ENCODE measurements at regions not wholly inside any gene's neighbourhood (a gene's known extent, or its start where the extent isn't known, plus 50 kb on each side); places are given as distances from the start of the nearest gene placed in this dataset.

DNA sequence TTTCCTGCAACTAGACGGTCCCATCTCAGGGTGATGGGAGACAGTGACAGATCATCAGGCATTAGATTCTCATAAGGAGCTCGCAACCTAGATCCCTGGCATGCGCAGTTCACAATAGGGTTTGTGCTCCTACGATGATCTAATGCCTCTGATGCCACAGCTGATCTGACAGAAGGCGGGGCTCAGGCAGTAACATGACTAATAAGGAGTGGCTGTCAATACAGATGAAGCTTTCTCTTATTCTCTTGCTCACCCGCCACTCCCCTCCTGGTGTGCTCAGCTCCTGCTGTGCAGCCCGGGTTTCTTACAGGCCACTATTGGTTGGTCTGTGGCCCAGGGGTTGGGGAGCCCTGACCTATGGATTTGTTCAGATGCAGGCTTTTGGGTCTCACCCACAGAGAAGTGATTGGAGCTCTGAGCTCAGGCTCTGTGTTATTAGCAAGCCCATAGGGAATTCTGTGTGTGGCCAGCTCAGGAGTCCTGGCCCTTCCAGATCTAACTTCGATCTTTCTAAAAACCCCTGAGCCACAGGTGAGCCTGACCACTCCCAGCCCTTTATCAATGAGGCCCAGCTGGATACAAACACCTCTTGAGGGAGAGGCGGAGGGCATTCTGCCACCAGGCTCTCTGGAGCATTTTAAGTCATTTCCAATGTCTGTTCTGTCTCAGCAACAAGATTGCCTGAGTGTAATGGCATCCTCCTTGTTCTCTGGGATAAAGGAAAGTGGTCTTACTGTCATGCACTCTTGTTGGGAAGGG lies 351.8 kb downstream of the BUD13 start:
- no peaks in the 10 kb centered on the region for H3K36me3 ChIP-seq (ENCODE audit: control insufficient read depth in 2 of 3, insufficient read depth in 3 of 3, low read length in 3 of 3)
- H3K9me3 ChIP-seq (ENCODE audit: control insufficient read depth in 2 of 3, insufficient read depth in 1 of 3, low read length in 3 of 3) = no peaks in the 10 kb centered on the region
- no peak overlapping the region for H3K4me3 ChIP-seq (ENCODE audit: low read length in 3 of 3)
- TF ChIP-seq, protein P1, sequence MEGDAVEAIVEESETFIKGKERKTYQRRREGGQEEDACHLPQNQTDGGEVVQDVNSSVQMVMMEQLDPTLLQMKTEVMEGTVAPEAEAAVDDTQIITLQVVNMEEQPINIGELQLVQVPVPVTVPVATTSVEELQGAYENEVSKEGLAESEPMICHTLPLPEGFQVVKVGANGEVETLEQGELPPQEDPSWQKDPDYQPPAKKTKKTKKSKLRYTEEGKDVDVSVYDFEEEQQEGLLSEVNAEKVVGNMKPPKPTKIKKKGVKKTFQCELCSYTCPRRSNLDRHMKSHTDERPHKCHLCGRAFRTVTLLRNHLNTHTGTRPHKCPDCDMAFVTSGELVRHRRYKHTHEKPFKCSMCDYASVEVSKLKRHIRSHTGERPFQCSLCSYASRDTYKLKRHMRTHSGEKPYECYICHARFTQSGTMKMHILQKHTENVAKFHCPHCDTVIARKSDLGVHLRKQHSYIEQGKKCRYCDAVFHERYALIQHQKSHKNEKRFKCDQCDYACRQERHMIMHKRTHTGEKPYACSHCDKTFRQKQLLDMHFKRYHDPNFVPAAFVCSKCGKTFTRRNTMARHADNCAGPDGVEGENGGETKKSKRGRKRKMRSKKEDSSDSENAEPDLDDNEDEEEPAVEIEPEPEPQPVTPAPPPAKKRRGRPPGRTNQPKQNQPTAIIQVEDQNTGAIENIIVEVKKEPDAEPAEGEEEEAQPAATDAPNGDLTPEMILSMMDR (IDR thresholded peaks at IDR 0.05; ENCODE audit: borderline replicate concordance, extremely low read depth, insufficient read depth) = no peak
- no peaks in the 10 kb centered on the region for H3K4me1 ChIP-seq (ENCODE audit: control insufficient read depth in 2 of 3, insufficient read depth in 2 of 3, low read depth in 1 of 3, low read length in 3 of 3)
- DNase-seq (no peak), FAIRE-seq (no peak)
- no peak overlapping the region for H3K27ac ChIP-seq (ENCODE audit: low read depth in 2 of 2, low read length in 2 of 2)
- no peaks in the 10 kb centered on the region for H3K27me3 ChIP-seq (ENCODE audit: control insufficient read depth, insufficient read depth, low read length)
- intact Hi-C loops (cut with DNase I) = no loop called here
- H3K9ac ChIP-seq (ENCODE audit: low read length in 3 of 3) = no peak overlapping the region

DNA sequence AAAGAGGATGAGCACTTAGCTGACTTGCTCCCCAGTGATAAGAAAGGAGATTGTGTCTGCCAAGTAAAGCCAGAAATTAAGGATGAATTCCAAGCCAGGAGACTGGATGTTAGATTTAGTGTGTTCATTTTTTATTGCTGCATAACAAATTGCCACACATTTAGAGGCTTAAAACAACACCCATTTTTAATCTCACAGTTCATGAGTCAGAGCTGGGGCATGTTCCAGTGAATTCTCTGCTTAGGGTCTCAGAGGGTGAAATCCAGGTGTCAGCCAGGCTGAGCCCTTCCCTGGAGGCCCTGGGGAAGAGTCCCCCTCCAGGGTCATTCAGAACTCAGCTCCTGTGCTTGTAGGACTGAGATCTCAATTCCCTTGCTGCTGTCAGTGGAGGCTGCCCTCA lies 352.8 kb downstream of the BUD13 start:
- Histone ChIP-seq H3K27ac (ENCODE audit: low read depth in 2 of 2, low read length in 2 of 2) (no peak overlapping the region), H3K27me3 (ENCODE audit: control insufficient read depth, insufficient read depth, low read length) (no peaks in the 10 kb centered on the region), H3K9ac (ENCODE audit: low read length in 3 of 3) (no peak overlapping the region), H3K4me3 (ENCODE audit: low read length in 3 of 3) (no peak overlapping the region), H3K9me3 (ENCODE audit: control insufficient read depth in 2 of 3, insufficient read depth in 1 of 3, low read length in 3 of 3) (no peaks in the 10 kb centered on the region), H3K36me3 (ENCODE audit: control insufficient read depth in 2 of 3, insufficient read depth in 3 of 3, low read length in 3 of 3) (no peaks in the 10 kb centered on the region), H3K4me1 (ENCODE audit: control insufficient read depth in 2 of 3, insufficient read depth in 2 of 3, low read depth in 1 of 3, low read length in 3 of 3) (no peaks in the 10 kb centered on the region)
- no peak for FAIRE-seq
- DNase-seq = no peak
- TF ChIP-seq, protein P1 (IDR thresholded peaks at IDR 0.05; ENCODE audit: borderline replicate concordance, extremely low read depth, insufficient read depth) = no peak
- intact Hi-C loops (cut with DNase I) = no loop called here

DNA sequence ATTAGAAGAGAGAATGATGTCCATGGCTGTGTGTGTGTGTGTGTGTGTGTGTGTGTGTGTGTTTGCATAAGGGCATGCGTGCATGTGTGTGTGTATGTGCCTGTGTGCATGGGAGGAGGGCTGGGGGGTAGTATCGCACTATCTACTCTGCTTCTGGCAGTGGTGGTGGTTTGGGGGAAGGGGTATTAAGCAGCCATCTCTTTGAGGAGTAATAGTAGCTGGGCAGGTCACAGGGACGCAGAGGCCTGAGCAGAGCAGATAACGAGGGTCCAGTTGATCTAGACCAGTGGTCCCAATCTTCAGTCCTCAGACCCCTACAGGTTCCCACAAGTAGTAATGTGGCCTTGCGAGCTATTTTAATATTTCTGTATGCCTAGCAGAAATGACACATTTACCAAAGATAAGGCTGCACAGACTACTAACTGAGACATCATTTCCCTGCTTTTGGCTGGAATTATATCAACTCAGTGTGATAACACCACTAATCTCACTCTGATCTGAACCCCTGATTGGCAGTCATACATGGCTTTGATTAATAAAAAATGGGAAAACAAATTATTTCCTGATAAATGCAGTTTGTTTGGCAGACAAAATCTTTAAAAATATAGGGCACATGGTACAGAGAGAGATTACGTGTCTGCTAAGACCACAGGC lies 354.3 kb downstream of the BUD13 start:
- no peak for FAIRE-seq
- DNase-seq = no peak
- no peak overlapping the region for H3K27ac ChIP-seq (ENCODE audit: low read depth in 2 of 2, low read length in 2 of 2)
- no peaks in the 10 kb centered on the region for H3K36me3 ChIP-seq (ENCODE audit: control insufficient read depth in 2 of 3, insufficient read depth in 3 of 3, low read length in 3 of 3)
- H3K27me3 ChIP-seq (ENCODE audit: control insufficient read depth, insufficient read depth, low read length) = no peaks in the 10 kb centered on the region
- no peak overlapping the region for H3K9ac ChIP-seq (ENCODE audit: low read length in 3 of 3)
- TF ChIP-seq, protein P1 (IDR thresholded peaks at IDR 0.05; ENCODE audit: borderline replicate concordance, extremely low read depth, insufficient read depth) = no peak
- no peak overlapping the region for H3K4me3 ChIP-seq (ENCODE audit: low read length in 3 of 3)
- no peaks in the 10 kb centered on the region for H3K9me3 ChIP-seq (ENCODE audit: control insufficient read depth in 2 of 3, insufficient read depth in 1 of 3, low read length in 3 of 3)
- intact Hi-C loops (cut with DNase I) = no loop called here
- no peaks in the 10 kb centered on the region for H3K4me1 ChIP-seq (ENCODE audit: control insufficient read depth in 2 of 3, insufficient read depth in 2 of 3, low read depth in 1 of 3, low read length in 3 of 3)
